AG08396 (cell line): ENCODE measurements at regions not wholly inside any gene's neighbourhood (a gene's known extent, or its start where the extent isn't known, plus 50 kb on each side); places are given as distances from the start of the nearest gene placed in this dataset.
"Not testable (repeated sequence)": the region's sequence is repeated elsewhere in the genome, so short reads cannot be mapped to it uniquely, and the experiment has no call there.

ENCODE experiments used
- DNase-seq: peaks from one replicate; pipeline ENCODE4 v3.0.0; 2012; ENCODE audit warnings: low spot score, mixed read lengths

GRCh38 chr7:91568138-91568537, 303.9 kb downstream of the FZD1 start:
- no peak for DNase-seq

GRCh38 chr7:91569728-91570457, 305.7 kb downstream of the FZD1 start:
- no peak for DNase-seq

GRCh38 chr7:91570560-91570959, 306.3 kb downstream of the FZD1 start:
- DNase-seq = no peak

GRCh38 chr7:91571601-91572000, 307.4 kb downstream of the FZD1 start:
- no peak for DNase-seq

GRCh38 chr7:91573405-91573804, 307.1 kb downstream of the MTERF1 start:
- no peak for DNase-seq

GRCh38 chr7:91576459-91576858, 304.0 kb downstream of the MTERF1 start:
- not testable (repeated sequence) for DNase-seq

GRCh38 chr7:91579837-91580236, 300.7 kb downstream of the MTERF1 start:
- DNase-seq = no peak

GRCh38 chr7:91582799-91583477, 297.6 kb downstream of the MTERF1 start:
- no peak for DNase-seq

- DNase-seq = no peak
These were observed 284.2 kb downstream of the MTERF1 start for GRCh38 chr7:91596287-91596686.

- DNase-seq = no peak
These were observed 281.7 kb downstream of the MTERF1 start for GRCh38 chr7:91598791-91599190.

- DNase-seq = no peak
These were observed 280.4 kb downstream of the MTERF1 start for GRCh38 chr7:91600112-91600511.

GRCh38 chr7:91603707-91604106, 276.8 kb downstream of the MTERF1 start:
- no peak for DNase-seq

- DNase-seq = no peak
These were observed 271.9 kb downstream of the MTERF1 start for GRCh38 chr7:91608606-91609005.

- DNase-seq = no peak
These were observed 271.0 kb downstream of the MTERF1 start for GRCh38 chr7:91609525-91609924.

- no peak for DNase-seq
These were observed 266.1 kb downstream of the MTERF1 start for GRCh38 chr7:91614431-91614830.

GRCh38 chr7:91618776-91619765, 261.4 kb downstream of the MTERF1 start:
- no peak for DNase-seq

GRCh38 chr7:91620827-91621226, 259.7 kb downstream of the MTERF1 start:
- DNase-seq = no peak

GRCh38 chr7:91627324-91627723, 253.2 kb downstream of the MTERF1 start:
- DNase-seq = not testable (repeated sequence)

- DNase-seq = no peak
These were observed 251.8 kb downstream of the MTERF1 start for GRCh38 chr7:91628742-91629141.

- DNase-seq = no peak
These were observed 249.7 kb downstream of the MTERF1 start for GRCh38 chr7:91630581-91631380.

- no peak for DNase-seq
These were observed 248.1 kb downstream of the MTERF1 start for GRCh38 chr7:91632234-91632940.
